ENCODE measurements at regions not wholly inside any gene's neighbourhood (a gene's known extent, or its start where the extent isn't known, plus 50 kb on each side); places are given as distances from the start of the nearest gene placed in this dataset.

GRCh38 chr9:12980085-12980851 is 205.4 kb downstream of the LURAP1L start:
- WGBS, 4 donors, result 62 to 77% (median 69%) methylated on average over 3 of the region's 3 CpGs
- Histone ChIP-seq H3K27me3 (no peaks in the 10 kb centered on the region), H3K4me1 (no peaks in the 10 kb centered on the region), H3K36me3 (no peaks in the 10 kb centered on the region), H3K27ac (no peak overlapping the region), H3K9me3 (peaks cover 0 to 6% (median 0%) of the 10 kb centered on the region in 12 donors), H3K4me3 (no peak overlapping the region)
- no peak for ATAC-seq
- intact Hi-C loops (cut with DNase I), result loop anchor here in 1 of 10 donors (10.0 kb wide), 1 partner anchor 205 kb away; the partner anchor contains the start of gene LURAP1L
- no peak for TF ChIP-seq POLR2A (IDR thresholded peaks at IDR 0.05)
- TF ChIP-seq, protein P1, sequence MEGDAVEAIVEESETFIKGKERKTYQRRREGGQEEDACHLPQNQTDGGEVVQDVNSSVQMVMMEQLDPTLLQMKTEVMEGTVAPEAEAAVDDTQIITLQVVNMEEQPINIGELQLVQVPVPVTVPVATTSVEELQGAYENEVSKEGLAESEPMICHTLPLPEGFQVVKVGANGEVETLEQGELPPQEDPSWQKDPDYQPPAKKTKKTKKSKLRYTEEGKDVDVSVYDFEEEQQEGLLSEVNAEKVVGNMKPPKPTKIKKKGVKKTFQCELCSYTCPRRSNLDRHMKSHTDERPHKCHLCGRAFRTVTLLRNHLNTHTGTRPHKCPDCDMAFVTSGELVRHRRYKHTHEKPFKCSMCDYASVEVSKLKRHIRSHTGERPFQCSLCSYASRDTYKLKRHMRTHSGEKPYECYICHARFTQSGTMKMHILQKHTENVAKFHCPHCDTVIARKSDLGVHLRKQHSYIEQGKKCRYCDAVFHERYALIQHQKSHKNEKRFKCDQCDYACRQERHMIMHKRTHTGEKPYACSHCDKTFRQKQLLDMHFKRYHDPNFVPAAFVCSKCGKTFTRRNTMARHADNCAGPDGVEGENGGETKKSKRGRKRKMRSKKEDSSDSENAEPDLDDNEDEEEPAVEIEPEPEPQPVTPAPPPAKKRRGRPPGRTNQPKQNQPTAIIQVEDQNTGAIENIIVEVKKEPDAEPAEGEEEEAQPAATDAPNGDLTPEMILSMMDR (IDR thresholded peaks at IDR 0.05), result no peak
- DNase-seq, result no peak

DNA sequence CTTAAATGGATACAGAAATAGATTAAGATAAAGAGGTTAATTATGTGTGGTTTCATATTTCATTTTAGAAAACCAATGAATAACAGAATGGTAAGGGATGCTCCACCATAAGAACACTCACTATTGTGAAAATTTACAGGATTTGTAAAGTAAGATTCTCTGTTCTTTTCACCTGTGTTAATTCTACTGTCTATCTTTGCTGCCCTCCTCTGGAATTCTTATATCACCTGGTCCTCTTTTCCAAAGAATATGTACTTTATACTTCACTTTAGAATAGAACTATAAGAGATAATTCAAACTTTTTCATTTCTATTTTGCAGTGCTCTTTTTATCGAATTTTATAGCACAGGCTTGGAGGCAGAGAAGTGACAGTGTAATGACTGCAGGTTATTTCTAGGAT is 213.4 kb downstream of the LURAP1L start:
- Histone ChIP-seq H3K4me1 (no peaks in the 10 kb centered on the region), H3K27ac (no peak overlapping the region), H3K9me3 (no peaks in the 10 kb centered on the region), H3K4me3 (no peak overlapping the region), H3K27me3 (no peaks in the 10 kb centered on the region), H3K36me3 (no peaks in the 10 kb centered on the region)
- ATAC-seq, result no peak
- intact Hi-C loops (cut with DNase I), result loop anchor here in 1 of 10 donors (10.0 kb wide), 1 partner anchor 213 kb away; the partner anchor contains the start of gene LURAP1L
- 88 to 94% (median 91%) methylated on average over 1 of the region's 1 CpG for WGBS, 4 donors
- no peak for DNase-seq
- no peak for TF ChIP-seq POLR2A (IDR thresholded peaks at IDR 0.05)
- TF ChIP-seq, protein P1 (IDR thresholded peaks at IDR 0.05), result peak in 2 of 12 donors; percentile 9 to 11

DNA sequence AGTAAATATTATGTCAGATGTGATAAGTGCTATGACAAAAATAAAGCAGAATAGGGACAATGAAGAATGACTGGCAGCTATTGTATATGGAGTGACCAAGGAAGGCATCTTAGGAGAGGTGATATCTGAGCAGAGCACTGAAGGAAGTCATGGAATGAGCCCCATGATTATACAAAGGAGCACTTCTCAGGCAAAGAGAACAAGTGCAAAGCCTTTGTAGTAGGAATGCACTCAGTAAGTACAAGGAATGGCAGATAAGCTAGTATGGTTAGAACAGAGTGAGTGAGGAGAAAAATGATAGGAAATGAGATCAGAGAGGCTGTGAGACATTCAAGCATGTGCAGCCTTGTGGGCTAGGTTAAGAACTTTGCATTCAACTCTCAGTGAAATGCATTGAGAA is 214.8 kb downstream of the LURAP1L start:
- Histone ChIP-seq H3K27me3 (no peaks in the 10 kb centered on the region), H3K4me3 (no peak overlapping the region), H3K9me3 (no peaks in the 10 kb centered on the region), H3K27ac (no peak overlapping the region), H3K36me3 (no peaks in the 10 kb centered on the region), H3K4me1 (no peaks in the 10 kb centered on the region)
- DNase-seq (no peak), ATAC-seq (no peak)
- intact Hi-C loops (cut with DNase I), result loop anchor here in 1 of 10 donors (10.0 kb wide), 1 partner anchor 215 kb away; the partner anchor contains the start of gene LURAP1L
- no peak for TF ChIP-seq POLR2A (IDR thresholded peaks at IDR 0.05)
- TF ChIP-seq, protein P1 (IDR thresholded peaks at IDR 0.05), result no peak

- no peak for ATAC-seq
- intact Hi-C loops (cut with DNase I), result no loop called here
- Histone ChIP-seq H3K27ac (no peak overlapping the region), H3K27me3 (no peaks in the 10 kb centered on the region), H3K9me3 (no peaks in the 10 kb centered on the region), H3K4me3 (no peak overlapping the region), H3K36me3 (no peaks in the 10 kb centered on the region), H3K4me1 (peaks cover 0 to 3% (median 0%) of the 10 kb centered on the region in 12 donors)
- WGBS, 4 donors, result 71 to 78% (median 76%) methylated on average over 2 of the region's 2 CpGs
- TF ChIP-seq POLR2A (IDR thresholded peaks at IDR 0.05), result no peak
- TF ChIP-seq, protein P1 (IDR thresholded peaks at IDR 0.05), result no peak
- DNase-seq, result no peak
These were observed 218.6 kb downstream of the LURAP1L start for GRCh38 chr9:12993466-12993865.

All from heart left ventricle (tissue), 16 donors.